GM12878 (cell line): ENCODE measurements at regions not wholly inside any gene's neighbourhood (a gene's known extent, or its start where the extent isn't known, plus 50 kb on each side); places are given as distances from the start of the nearest gene placed in this dataset.

Source experiments
- ATAC-seq: fragments of 200-7000 bp; cut with Tn5 transposase; 3 replicates; pipeline ENCODE4 v1.9.1; 2020; ENCODE audit warnings: mild to moderate bottlenecking, moderate library complexity
- BruUV-seq: library from RNA; stranded (reverse); fragments of 400-500 nt; replicated peaks from 2 replicates; lab custom pipeline; 2021; lab: Mats Ljungman, UMichigan
- CTCF ChIA-PET: fragments of 300-600 bp; sonication (Branson Sonifier 250); formaldehyde crosslinking; extraction: SDS; loops from one replicate; lab custom pipeline; 2021; ENCODE audit warnings: inconsistent platforms; lab: Yijun Ruan, JAX
- POLR2A ChIA-PET: fragments of 350-600 bp; formaldehyde crosslinking; extraction: SDS; loops from one replicate; lab custom pipeline; 2021; ENCODE audit warnings: inconsistent platforms; lab: Charles Lee
- RAD21 ChIA-PET: fragments of 300-600 bp; sonication (Branson Sonifier 250); formaldehyde crosslinking; loops from one replicate; lab custom pipeline; 2023; ENCODE audit warnings: antibody characterized with exemption; ENCODE audit not compliant: unreplicated experiment; lab: Charles Lee
- SMC1A ChIA-PET: fragments of 300-600 bp; sonication (Branson Sonifier 250); formaldehyde crosslinking; loops from one replicate; lab custom pipeline; 2023; ENCODE audit not compliant: unreplicated experiment, uncharacterized antibody; lab: Charles Lee
- DNase-seq: peaks from one replicate; pipeline ENCODE4 v3.0.0-alpha.2; 2011; ENCODE audit warnings: low read depth, low spot score
- FAIRE-seq: peaks from 3 replicates; lab custom pipeline; 2011; peaks lifted over from hg19 to GRCh38; lab: Jason Lieb, UNC
- H2AFZ ChIP-seq: 2 replicates; pipeline ENCODE4 v1.6.0; 2011; ENCODE audit warnings: low read depth, low read length, control low read depth; ENCODE audit not compliant: control insufficient read depth
- H3K27ac ChIP-seq: 2 replicates; pipeline ENCODE4 v1.5.1; 2011; ENCODE audit warnings: control low read depth; ENCODE audit not compliant: control insufficient read depth, insufficient read depth
- H3K27me3 ChIP-seq, 2 experiments: replicated peaks in 1 of 2; 2 replicates each; pipeline versions ENCODE4 v1.6.0 to v1.6.1; 2011; ENCODE audit warnings: low read length in 1 of 2; ENCODE audit not compliant: control insufficient read depth in 2 of 2, insufficient read depth in 2 of 2
- H3K36me3 ChIP-seq, 2 experiments: 2 replicates each; pipeline ENCODE4 v1.5.1; 2011; ENCODE audit warnings: low read length in 1 of 2; ENCODE audit not compliant: control insufficient read depth in 2 of 2, insufficient read depth in 2 of 2
- H3K4me1 ChIP-seq: 2 replicates; pipeline ENCODE4 v1.6.1; 2011; ENCODE audit warnings: mild to moderate bottlenecking, low read length, moderate library complexity, mixed read lengths; ENCODE audit not compliant: control insufficient read depth, insufficient read depth
- H3K4me2 ChIP-seq: 2 replicates; pipeline ENCODE4 v1.6.0; 2011; ENCODE audit warnings: control low read depth; ENCODE audit not compliant: control insufficient read depth, insufficient read depth
- H3K4me3 ChIP-seq: fragments of 200-600 bp; sonication (generic); 2 replicates; pipeline ENCODE4 v1.5.1; 2016
- H3K79me2 ChIP-seq: 2 replicates; pipeline ENCODE4 v1.6.0; 2011; ENCODE audit warnings: low read length; ENCODE audit not compliant: control insufficient read depth, insufficient read depth
- H3K9ac ChIP-seq: 2 replicates; pipeline ENCODE4 v1.8.0; 2011; ENCODE audit warnings: low read length, control low read depth, mixed read lengths; ENCODE audit not compliant: control insufficient read depth, insufficient read depth
- H3K9me3 ChIP-seq: replicated peaks from 3 replicates; pipeline ENCODE4 v1.5.1; 2011; ENCODE audit warnings: mild to moderate bottlenecking, low read length; ENCODE audit not compliant: control insufficient read depth, insufficient read depth
- H4K20me1 ChIP-seq: 2 replicates; pipeline ENCODE4 v1.6.0; 2011; ENCODE audit not compliant: control insufficient read depth, insufficient read depth
- CBFB ChIP-seq: IDR thresholded peaks from 2 replicates; pipeline ENCODE4 v1.6.1; 2016; ENCODE audit warnings: antibody characterized with exemption, low read depth
- EED ChIP-seq: sonication (generic); IDR thresholded peaks from 2 replicates; pipeline ENCODE4 v1.6.1; 2016; ENCODE audit warnings: antibody characterized with exemption, low read depth
- GABPA ChIP-seq: IDR thresholded peaks from 2 replicates; pipeline ENCODE4 v1.6.1; 2014; ENCODE audit warnings: antibody characterized with exemption, low read depth, mild to moderate bottlenecking, inconsistent platforms
- IKZF1 ChIP-seq: fragments of 450-650 bp; conservative IDR thresholded peaks from 2 replicates; pipeline ENCODE4 v1.6.1; 2017; ENCODE audit warnings: antibody characterized with exemption, mild to moderate bottlenecking
- MTA2 ChIP-seq: fragments of 450-650 bp; IDR thresholded peaks from 2 replicates; pipeline ENCODE4 v1.6.1; 2016; ENCODE audit warnings: low read depth, mild to moderate bottlenecking, moderate library complexity
- NR2C2 ChIP-seq: IDR thresholded peaks from 2 replicates; pipeline ENCODE4 v1.6.1; 2011; ENCODE audit warnings: borderline replicate concordance, low read depth; ENCODE audit not compliant: control insufficient read depth, insufficient read length
- TCF12 ChIP-seq: IDR thresholded peaks from 2 replicates; pipeline ENCODE4 v1.6.1; 2011; ENCODE audit warnings: low read depth, mild to moderate bottlenecking, low read length
- ZBED1 ChIP-seq: IDR thresholded peaks from 2 replicates; pipeline ENCODE4 v1.6.1; 2016; ENCODE audit warnings: borderline replicate concordance
- WGBS: methylation state at CpG from one replicate; pipeline ENCODE4 v1.1.6; 2016; ENCODE audit warnings: low lambda C conversion rate; ENCODE audit not compliant: insufficient replicate concordance, insufficient coverage; ENCODE audit errors: missing lambda C conversion rate; 5-methylcytosine and 5-hydroxymethylcytosine counted together
- in situ Hi-C: fragments of 300-500 bp; cut with MboI; formaldehyde crosslinking; loops from 9 replicates; pipeline ENCODE4 v1.14.3; 2018; ENCODE audit warnings: mixed read lengths
- intact Hi-C: fragments of 100-400 bp; cut with micrococcal nuclease; formaldehyde crosslinking; loops from one replicate; pipeline ENCODE4 v1.14.2; 2022; ENCODE audit not compliant: unreplicated experiment
- TF ChIP-seq, protein P1 (sequence below), 3 experiments: IDR thresholded peaks in 2 of 3; conservative IDR thresholded peaks in 1 of 3; 2 replicates each; pipeline ENCODE4 v1.5.1; 2011; ENCODE audit warnings: low read depth in 3 of 3, low read length in 3 of 3, mild to moderate bottlenecking in 3 of 3, control low read depth in 2 of 3, moderate library complexity in 2 of 3, inconsistent platforms in 1 of 3, mixed read lengths in 1 of 3; ENCODE audit not compliant: control insufficient read depth in 2 of 3, insufficient read depth in 1 of 3; ENCODE audit errors: extremely low read depth in 1 of 3
- TF ChIP-seq, protein P2 (sequence below): fragments of 450-650 bp; IDR thresholded peaks from 2 replicates; pipeline ENCODE4 v1.6.1; 2017; ENCODE audit warnings: low read depth, mild to moderate bottlenecking, moderate library complexity

DNA sequence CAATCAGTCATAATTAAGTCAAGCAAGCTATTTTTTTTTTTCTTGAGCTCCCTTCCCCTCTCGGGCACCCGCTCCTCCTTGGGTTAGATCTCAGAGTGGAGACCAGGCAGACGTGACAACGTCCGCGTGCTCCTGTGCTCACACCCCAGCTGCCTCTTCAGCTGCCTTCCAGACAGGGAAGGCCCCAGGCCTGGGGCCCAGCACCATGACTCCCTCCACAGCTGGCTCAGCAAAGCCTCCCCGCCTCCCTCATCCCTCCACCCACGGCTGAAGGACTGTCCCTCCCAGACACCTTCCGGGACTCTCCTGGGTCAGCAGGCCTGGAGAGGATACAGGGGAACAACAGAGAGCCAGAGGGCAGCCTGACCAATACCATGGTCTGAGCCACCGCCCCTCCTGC, 87.9 kb upstream of the LINGO1 start:
- TF ChIP-seq NR2C2 (no peak), CBFB (no peak), ZBED1 (no peak), MTA2 (no peak), GABPA (no peak), IKZF1 (no peak), TCF12 (no peak), EED (no peak)
- TF ChIP-seq, protein P1, sequence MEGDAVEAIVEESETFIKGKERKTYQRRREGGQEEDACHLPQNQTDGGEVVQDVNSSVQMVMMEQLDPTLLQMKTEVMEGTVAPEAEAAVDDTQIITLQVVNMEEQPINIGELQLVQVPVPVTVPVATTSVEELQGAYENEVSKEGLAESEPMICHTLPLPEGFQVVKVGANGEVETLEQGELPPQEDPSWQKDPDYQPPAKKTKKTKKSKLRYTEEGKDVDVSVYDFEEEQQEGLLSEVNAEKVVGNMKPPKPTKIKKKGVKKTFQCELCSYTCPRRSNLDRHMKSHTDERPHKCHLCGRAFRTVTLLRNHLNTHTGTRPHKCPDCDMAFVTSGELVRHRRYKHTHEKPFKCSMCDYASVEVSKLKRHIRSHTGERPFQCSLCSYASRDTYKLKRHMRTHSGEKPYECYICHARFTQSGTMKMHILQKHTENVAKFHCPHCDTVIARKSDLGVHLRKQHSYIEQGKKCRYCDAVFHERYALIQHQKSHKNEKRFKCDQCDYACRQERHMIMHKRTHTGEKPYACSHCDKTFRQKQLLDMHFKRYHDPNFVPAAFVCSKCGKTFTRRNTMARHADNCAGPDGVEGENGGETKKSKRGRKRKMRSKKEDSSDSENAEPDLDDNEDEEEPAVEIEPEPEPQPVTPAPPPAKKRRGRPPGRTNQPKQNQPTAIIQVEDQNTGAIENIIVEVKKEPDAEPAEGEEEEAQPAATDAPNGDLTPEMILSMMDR (IDR thresholded peaks at IDR 0.05 in 2 of 3, conservative IDR thresholded peaks at IDR 0.05 in 1 of 3; ENCODE audit: control insufficient read depth in 2 of 3, extremely low read depth in 1 of 3, insufficient read depth in 1 of 3, low read depth in 3 of 3, low read length in 3 of 3), result no peak
- TF ChIP-seq, protein P2, sequence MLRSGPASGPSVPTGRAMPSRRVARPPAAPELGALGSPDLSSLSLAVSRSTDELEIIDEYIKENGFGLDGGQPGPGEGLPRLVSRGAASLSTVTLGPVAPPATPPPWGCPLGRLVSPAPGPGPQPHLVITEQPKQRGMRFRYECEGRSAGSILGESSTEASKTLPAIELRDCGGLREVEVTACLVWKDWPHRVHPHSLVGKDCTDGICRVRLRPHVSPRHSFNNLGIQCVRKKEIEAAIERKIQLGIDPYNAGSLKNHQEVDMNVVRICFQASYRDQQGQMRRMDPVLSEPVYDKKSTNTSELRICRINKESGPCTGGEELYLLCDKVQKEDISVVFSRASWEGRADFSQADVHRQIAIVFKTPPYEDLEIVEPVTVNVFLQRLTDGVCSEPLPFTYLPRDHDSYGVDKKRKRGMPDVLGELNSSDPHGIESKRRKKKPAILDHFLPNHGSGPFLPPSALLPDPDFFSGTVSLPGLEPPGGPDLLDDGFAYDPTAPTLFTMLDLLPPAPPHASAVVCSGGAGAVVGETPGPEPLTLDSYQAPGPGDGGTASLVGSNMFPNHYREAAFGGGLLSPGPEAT, result no peak
- no peaks in the 10 kb centered on the region for H4K20me1 ChIP-seq
- 21% methylated on average over 4 of the region's 10 CpGs for WGBS
- H3K27ac ChIP-seq, result no peak overlapping the region
- no TSS peak for BruUV-seq
- H3K9me3 ChIP-seq, result no peaks in the 10 kb centered on the region
- POLR2A ChIA-PET, result no interaction called here
- H2AFZ ChIP-seq, result no peak overlapping the region
- ATAC-seq (no peak), FAIRE-seq (no peak), DNase-seq (no peak)
- intact Hi-C loops (no loop called here), in situ Hi-C loops (no loop called here)
- H3K4me3 ChIP-seq, result no peak overlapping the region
- no peak overlapping the region for H3K9ac ChIP-seq
- RAD21 ChIA-PET, result interaction anchor here (0.7 kb wide), 1 partner anchor 21 kb away, joined by 3 read pairs; no protein-coding TSS in a partner anchor
- H3K79me2 ChIP-seq, result no peaks in the 10 kb centered on the region
- no peaks in the 10 kb centered on the region; a peak in 3 of 4 replicates for H3K27me3 ChIP-seq
- H3K4me2 ChIP-seq, result no peak overlapping the region
- CTCF ChIA-PET, result no interaction called here
- H3K36me3 ChIP-seq, result no peaks in the 10 kb centered on the region
- H3K4me1 ChIP-seq, result no peaks in the 10 kb centered on the region
- SMC1A ChIA-PET, result no interaction called here
